Head of caudate nucleus (tissue), 42 donors: ENCODE measurements at regions not wholly inside any gene's neighbourhood (a gene's known extent, or its start where the extent isn't known, plus 50 kb on each side); places are given as distances from the start of the nearest gene placed in this dataset.

Experiments used
- DNase-seq, 42 donors: peaks; one replicate each; pipeline versions ENCODE4 v3.0.0 to v3.0.0-alpha.2; 2020 to 2021; ENCODE audit warnings: mixed read lengths in 7 of 42
- intact Hi-C: fragments of 100-400 bp; cut with DNase I; formaldehyde crosslinking; loops from one replicate; pipeline ENCODE4 v1.15.0; 2022

DNA sequence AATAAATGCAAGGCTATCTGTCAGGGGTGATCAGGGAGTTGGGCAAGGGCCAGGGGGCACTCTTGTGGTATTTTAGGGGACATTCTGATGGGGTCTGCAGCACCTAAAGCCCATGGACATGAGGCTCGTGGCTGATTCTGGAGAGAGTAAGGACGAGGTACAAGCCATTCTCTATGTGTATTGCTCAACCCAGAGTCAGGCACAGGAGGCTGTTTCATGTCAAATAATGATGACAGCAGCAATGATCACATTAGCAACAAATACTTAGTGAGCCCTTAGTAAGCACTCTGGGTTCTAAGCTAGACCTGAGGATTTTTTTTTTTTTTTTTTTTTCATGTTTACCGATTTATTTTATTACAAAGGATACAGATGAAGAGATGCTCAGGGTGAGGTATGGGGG lies 83.5 kb upstream of the THY1 start:
- intact Hi-C loops = no loop called here
- DNase-seq = no peak

DNA sequence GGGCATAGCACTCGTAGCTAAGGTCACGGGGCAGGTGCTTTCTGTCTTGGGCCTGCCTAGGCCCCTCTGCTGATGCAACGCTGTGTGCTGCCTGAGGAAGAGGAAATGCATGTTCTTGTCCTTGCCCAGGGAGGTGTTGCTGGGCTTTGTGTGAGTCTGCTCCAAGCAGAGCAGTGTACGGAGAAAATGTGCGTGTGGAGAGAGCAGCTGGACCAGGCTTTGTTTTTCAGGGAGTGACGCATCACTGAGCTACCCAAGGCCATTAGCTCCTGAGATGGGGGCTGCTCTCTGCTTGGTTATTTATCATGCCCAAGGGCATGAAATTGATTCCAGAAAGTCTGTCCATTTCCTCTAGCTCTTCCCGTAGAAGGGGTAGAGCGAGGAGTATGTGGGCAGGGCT lies 82.9 kb upstream of the THY1 start:
- intact Hi-C loops = no loop called here
- DNase-seq = no peak

DNA sequence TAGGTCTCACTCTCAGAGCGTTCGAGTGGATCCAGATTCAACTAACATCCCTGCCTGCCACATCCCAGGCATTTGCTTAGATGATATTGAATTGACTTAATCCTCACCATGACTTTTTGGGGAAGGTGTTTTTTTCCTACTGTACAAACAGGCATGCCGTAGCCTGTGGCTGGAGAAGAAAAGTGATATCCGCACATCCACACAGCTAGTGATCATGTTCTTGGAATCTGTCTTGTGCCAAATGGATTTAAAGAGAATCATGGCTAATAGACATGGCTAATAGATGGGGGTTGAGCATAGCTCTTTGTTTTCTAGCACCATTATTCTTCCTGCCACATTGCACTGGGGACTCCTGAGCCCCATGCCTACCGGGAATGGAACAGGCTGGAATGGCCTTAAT lies 82.1 kb upstream of the THY1 start:
- DNase-seq = no peak
- intact Hi-C loops = no loop called here

DNA sequence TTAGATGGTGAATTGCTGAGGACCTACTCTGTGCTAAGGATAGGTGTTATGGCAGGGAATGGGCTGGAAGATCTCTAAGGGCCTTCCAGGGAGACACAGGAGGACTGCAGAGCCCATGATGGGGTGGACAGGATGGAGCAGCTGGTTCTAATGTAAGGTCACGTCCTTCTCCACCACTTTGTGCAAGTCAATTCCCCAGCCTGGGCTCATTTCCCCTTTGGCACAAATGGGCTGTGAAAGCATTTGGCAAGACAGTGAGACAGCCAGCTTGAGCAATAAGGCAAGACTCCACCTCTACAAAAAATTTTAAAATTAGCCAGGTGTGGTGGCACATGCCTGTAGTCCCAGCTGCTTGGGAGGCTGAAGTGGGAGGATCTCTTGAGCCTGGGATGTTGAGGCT lies 81.4 kb upstream of the THY1 start:
- intact Hi-C loops = no loop called here
- no peak for DNase-seq

DNA sequence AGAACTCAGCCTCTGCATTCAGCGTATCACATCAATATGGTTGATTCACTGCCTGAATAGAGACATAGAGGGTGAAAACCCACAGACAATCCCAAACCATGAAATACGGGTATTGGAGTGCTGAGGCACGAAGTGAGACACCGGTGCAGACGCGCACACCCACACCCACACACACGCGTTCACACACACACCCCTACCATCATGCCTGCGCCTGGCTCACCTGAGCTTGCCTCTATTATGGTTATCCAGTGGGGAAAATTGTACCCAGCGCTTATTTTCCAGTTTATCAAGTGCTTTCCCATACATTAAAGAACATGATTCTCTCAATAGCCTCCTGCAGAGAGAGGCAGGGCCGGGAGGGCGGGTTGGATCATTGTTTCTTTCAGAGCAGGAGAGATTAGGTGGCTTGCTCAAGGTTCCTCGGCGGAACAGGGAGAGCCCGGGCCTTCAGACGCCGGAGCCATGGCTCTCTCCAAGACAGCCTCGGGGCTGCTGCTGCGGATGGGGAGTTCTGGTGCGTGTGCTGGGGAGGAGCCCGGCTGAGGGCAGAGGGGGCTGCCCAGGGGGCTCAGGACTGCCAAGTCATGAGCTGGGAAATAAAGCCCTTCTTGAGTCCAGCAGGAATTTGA lies 78.9 kb upstream of the THY1 start:
- DNase-seq = peak in 35 of 42 donors; percentile 25 to 78 (median 55)
- intact Hi-C loops = no loop called here

DNA sequence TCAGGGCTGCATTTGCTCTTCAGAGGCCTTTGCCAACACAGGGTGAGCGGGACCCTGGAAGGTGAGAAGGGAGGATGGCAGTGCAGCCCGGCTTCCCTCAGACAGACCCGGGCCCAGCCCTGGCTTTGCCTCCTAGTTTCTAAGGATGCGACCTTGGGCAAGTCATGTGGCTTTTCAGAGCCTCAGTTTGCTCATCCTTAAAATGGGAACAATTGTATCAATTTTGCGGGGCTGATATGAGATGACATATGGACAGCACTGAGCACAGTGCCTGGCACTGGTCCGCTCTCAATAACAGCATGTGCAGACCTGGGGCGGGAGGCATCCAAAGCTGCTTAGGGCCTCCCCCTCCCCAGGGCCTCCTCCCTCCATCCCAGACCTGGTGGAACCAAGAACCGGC lies 74.7 kb upstream of the THY1 start:
- DNase-seq = no peak
- intact Hi-C loops = no loop called here

DNA sequence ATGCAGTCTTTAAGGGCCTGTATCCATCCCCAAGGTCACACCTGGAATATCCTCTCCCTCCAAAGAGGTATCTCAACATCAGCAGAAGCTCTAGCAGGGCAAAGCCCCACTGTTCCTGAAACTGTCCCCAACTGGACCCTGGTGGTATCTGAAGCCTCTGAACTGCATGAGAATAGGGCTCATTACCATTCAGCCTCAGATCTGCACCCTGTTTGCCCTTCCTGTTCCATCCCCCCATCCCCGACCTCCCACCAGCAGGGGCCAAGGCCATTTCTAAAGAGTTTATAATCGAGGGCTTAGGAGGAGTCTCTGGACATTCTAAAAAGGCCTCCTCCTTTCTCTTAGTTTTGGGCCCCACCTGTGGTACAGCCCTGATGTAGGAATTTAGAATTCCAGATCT lies 74.0 kb upstream of the THY1 start:
- no peak for DNase-seq
- intact Hi-C loops = no loop called here

DNA sequence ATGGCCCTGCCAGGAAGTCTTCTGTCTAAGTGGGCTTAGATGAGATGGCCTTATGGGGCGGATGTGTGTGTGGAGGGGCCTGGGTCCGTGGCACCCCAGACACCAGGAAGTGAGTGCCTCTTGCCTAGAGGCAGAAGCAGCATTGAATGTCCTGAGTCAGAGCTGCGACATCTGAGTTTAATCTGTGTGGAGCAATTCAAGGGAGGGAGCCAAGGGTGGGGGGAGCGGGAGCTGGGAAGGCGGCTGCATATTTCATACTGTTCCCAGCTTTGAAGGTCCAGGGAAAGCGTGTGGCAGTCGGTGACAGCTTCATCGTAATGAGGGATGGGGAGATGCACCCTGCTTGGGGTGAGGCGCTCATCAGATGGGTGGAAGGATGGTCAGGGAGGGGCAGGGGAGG lies 73.5 kb upstream of the THY1 start:
- DNase-seq = no peak
- intact Hi-C loops = no loop called here

DNA sequence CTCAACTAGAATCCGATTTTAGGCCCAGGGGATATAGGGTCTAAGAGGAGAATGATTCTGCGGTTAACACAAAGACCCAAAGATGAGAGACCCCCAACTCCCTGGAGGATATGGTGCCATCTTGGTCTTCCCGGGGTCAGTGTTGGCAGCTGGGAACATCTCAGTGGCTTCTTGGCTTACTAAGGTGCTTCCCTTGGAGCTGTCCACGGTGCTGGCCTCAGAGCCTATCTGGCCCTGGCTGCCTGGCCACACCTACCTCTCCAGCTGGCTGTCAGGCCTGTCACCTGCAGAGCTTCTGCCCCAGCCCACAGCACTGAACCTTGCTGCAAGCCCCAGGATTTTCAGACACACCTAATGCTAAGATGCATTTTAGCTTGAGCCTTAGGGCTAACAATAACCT lies 70.7 kb upstream of the THY1 start:
- no peak for DNase-seq
- intact Hi-C loops = no loop called here

DNA sequence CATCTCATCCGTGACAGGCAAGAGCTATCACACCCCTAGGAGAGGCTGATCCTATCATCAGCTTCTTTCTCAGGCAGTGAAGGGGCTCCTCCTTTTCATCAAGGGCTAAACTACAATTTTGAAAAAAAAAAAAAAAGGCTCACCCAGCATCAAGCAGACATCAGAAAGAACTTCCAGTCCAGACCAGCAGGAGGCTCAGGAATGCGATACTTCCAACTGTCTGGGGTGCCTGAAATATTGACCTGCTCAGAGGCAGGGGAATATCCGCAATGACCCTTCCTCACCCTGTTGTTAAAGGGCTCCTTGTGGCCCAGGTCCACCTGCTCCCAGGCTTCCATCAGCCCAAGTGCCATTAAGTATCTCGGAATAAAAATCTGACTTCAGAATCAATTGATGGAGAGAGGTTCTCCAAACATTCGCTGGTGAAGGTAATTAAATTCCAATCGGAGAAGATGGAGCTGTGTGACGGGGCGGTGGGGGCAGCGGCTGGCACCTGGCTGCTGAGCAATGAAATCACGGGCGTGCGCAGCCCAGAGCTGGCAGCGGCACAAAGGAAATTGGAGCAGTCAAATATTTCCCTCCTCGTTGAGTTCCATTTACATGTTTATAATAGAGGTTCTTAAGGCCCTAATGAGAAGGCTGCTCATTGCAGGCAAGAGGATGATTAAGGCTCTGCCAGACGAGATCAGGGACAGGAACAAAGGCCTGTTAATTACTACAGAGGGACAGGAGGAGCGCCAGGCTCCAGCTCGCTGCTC lies 69.0 kb upstream of the THY1 start:
- intact Hi-C loops = no loop called here
- peak in 28 of 42 donors; percentile 17 to 73 (median 44) for DNase-seq

DNA sequence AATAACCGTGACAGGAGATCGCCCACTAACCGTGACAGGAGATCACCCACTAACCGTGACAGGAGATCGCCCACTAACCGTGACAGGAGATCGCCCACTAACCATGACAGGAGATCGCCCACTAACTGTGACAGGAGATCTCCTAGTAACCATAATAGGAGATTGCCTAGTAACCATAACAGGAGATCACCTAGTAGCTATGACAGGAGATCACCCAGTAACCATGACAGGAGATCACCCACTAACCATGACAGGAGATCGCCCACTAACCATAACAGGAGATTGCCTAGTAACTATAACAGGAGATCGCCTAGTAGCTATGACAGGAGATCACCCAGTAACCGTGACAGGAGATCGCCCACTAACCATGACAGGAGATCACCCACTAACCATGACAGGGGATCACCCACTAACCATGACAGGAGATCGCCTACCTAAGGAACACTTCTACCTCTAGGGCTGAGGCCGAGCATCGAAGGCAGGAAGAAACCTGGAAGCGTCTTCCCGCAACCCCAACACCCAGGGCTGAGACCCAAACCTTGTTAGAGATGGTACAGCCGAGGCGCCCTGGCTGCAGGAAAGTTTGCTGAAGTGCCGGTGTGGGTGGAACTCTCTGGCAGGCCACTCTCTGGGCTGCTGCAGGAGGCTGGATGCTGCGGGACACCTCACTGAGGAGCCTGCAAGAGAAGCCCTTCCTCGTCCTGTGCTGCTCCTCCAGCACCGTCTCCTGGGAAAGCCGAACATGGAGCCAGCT lies 67.5 kb upstream of the THY1 start:
- intact Hi-C loops = no loop called here
- DNase-seq = peak in 4 of 42 donors; percentile 13 to 48 (median 31)

DNA sequence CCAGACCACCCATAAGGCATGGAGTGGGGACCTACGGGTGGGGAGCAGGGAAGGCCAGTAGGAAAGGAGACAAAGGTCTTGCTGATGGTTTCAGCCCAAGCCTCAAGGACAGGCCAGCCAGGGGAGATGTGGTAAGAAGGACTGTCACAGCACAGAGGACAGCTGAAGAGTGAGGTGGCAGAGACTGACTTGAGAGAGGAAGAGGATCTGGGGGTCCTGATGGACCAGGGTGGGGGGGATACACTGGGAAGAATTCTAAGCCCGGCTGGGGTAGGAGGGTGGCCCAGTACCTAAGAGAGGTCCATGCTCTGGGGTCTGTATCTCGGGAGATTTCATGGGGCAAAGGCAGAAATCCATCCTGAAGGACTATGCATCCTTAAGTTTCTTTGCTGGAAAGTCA lies 66.1 kb upstream of the THY1 start:
- DNase-seq = peak in 1 of 42 donors; percentile 4

DNA sequence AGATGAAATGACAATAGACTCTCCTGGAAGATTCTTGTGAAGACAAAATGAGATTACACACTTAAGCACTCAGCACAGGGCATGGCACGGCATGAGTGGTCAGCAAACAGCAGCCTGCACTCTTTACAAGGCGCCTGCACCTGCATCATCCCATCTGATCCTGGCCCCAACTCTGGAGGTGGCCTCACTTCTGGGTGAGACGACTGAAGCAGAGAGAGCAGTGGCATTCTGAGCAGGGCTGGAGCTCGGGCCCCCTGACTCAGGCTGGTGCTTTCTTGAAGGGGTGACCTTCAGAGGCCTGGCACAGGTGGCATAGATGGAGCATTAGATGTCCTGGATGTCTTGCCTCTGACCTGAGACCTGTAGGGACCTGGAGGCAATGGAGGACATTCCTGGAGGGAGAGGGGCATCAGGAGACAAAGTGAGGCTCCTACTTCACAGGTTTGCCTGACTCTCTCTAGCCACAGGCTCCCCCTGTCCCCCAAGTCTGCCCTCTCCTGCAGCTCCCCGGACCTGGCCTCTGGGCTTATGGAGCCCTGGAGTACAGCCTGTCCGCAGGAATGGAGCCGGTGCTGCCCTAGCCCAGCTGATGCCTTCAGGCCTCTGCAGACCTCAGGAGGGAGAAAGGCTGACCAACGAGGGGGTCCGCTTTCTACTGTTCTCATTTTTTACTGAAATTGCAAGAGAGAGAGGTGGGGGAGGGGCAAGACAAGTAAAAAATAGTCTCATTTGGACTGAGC lies 65.5 kb upstream of the THY1 start:
- DNase-seq = peak in 9 of 42 donors; percentile 1 to 27 (median 9)
- intact Hi-C loops = no loop called here

More for the DNA sequence above, 66.1 kb upstream of the THY1 start:
- intact Hi-C loops = no loop called here

DNA sequence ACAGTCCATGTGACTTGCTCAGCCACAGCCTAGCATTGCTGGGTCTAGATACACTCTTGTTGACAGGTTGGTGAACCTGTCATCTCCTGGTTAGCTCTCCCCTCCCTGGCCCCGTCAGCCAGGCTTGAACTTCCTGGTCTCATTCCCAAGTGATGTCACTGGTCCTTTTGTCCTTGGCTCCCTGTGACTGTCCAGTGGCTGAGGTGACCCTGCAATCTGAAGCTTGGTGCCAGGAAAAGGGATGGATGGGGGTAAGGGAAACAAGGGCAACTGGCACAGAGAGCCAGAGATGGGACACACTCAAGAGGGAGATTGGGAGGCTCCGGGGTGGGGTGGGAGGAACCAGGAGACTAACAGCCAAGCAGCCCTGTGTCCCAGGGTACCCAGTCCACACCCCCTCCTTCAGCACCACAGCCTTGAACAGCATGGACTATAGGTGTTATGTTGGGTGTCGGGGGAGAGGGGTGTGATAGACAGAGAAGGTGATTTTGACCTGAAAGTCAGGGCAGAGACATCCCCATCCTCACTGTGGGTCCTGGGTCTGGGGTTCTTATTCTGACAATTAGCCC lies 63.8 kb upstream of the THY1 start:
- intact Hi-C loops = no loop called here
- peak in 9 of 42 donors; percentile 1 to 20 (median 7) for DNase-seq

DNA sequence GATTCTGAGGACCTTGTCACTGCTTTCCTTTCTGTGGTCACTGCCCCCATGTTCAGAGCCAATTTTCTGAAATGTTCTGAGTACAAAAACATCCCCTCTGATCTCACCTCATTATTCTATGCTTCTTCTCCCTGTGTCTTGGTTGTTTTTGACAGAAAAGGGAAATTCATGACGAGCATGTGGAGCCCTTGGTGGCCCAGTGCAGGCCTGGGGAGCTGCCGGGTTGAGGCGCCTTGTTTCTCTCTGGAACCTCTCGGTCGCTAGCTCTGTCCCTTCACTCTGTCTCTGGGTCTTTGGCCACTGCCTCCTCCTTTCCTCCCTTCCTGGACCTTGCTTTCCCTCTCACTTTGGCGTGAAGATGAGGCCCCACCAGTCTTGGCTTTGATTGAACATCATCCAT lies 63.0 kb upstream of the THY1 start:
- peak in 2 of 42 donors; percentile 1 to 11 for DNase-seq
- intact Hi-C loops = no loop called here

DNA sequence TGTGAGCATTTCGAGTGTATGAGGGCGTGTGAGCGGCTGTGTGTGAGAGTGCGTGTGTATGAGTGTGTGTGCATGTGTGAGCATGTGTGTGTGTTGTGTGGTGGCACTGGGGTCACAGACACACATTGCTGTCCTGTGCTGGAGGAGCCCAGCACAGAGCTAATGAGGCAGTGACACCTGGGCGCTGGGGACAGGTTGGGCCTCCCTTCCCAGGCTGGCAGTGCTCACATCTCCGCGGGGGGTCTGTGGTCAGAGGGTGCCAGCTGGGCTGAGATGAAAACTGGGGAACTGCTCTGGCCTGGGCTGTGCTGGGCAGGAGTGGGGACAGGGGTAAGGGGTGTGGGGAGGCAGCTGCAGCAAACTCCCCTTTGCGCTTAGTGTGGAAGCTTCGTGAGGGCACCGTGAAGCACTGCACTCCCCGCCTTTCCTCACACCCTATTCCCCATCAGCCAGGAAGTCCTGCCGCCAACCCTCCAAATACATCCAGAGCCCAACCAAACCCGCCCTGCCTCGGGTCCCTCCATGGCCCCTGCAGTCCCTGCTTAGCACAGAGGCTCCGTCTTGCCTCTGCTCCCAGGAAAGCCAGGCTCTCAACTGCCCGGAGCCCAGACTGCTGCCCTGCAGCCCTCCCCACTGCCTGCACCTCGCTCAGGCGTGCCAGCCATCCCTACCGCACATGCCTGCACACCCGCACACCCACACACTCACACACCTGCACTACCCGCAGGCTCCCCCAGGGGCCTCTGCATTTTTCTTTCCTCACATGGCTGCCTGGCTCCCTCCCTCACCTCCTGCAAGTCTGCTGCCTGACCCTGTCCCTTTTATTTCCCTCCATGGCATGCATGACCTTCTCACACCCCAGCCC lies 62.0 kb upstream of the THY1 start:
- intact Hi-C loops = loop anchor here (5.0 kb wide), 4 partner anchors 47 to 617 kb away; partner anchors contain the start of gene NECTIN1
- peak in 10 of 42 donors; percentile 7 to 36 (median 14) for DNase-seq

DNA sequence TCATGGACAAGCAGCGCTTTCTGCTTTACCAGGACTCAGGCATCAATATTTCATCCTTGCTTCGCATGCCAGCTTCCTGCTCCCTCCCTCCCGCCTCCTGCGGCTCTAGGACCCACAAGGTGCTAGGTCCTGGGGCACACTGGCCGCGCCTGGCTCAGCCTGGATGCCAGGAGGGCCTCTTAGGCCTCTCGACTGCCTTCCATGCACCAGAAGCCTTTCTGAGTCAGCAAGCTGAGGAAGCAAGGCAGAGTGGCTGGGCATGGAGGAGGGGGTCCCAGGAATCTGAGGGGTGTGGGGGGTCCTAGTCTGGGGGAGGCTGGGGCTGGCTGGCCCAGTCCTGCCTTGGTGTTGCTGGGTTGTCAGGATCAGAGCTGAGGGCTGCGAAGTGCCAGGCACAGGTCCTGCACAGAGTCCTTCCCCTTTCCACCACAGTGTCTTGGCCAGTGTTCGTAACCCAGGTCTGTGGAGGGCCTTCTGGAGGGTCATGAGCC lies 61.0 kb upstream of the THY1 start:
- intact Hi-C loops = loop anchor here (5.0 kb wide), 4 partner anchors 48 to 618 kb away; partner anchors contain the start of gene NECTIN1
- peak in 9 of 42 donors; percentile 5 to 26 (median 11) for DNase-seq
